Lower lobe of right lung (tissue), 2 donors: ENCODE measurements at regions not wholly inside any gene's neighbourhood (a gene's known extent, or its start where the extent isn't known, plus 50 kb on each side); places are given as distances from the start of the nearest gene placed in this dataset.

Source experiments
- ATAC-seq, 2 donors: fragments of 200-7000 bp; cut with Tn5 transposase; one replicate each; pipeline ENCODE4 v1.9.1; 2020 to 2022; ENCODE audit warnings: mild to moderate bottlenecking in 2 of 2, moderate library complexity in 2 of 2
- DNase-seq: peaks from one replicate; pipeline ENCODE4 v3.0.0-alpha.2; 2020
- H3K27ac ChIP-seq: fragments of 200-600 bp; one replicate; pipeline ENCODE4 v1.8.0; 2022
- H3K27me3 ChIP-seq: fragments of 200-600 bp; one replicate; pipeline ENCODE4 v1.8.0; 2022; ENCODE audit warnings: low read depth
- H3K36me3 ChIP-seq: fragments of 200-600 bp; one replicate; pipeline ENCODE4 v1.8.0; 2022; ENCODE audit warnings: mild to moderate bottlenecking
- H3K4me1 ChIP-seq: fragments of 200-600 bp; one replicate; pipeline ENCODE4 v1.8.0; 2022
- H3K4me3 ChIP-seq: fragments of 200-600 bp; one replicate; pipeline ENCODE4 v1.8.0; 2022; ENCODE audit warnings: mild to moderate bottlenecking
- H3K9me3 ChIP-seq: fragments of 200-600 bp; one replicate; pipeline ENCODE4 v1.8.0; 2022
- CTCF ChIP-seq: fragments of 200-600 bp; IDR thresholded peaks from one replicate; pipeline ENCODE4 v1.8.0; 2022; ENCODE audit warnings: antibody characterized with exemption, mild to moderate bottlenecking
- intact Hi-C: fragments of 100-400 bp; cut with DNase I; formaldehyde crosslinking; loops from one replicate; pipeline ENCODE4 v1.11.0; 2022
- donor health status: DM: no; HTN: yes; CAD: no; lungs with severe emphysema.

GRCh38 chr4:181784881-181785280 lies 458.3 kb upstream of the TENM3 start:
- no peak overlapping the region for H3K27ac ChIP-seq
- no peaks in the 10 kb centered on the region for H3K4me1 ChIP-seq
- intact Hi-C loops, result no loop called here

GRCh38 chr4:181792641-181793040 lies 450.6 kb upstream of the TENM3 start:
- Histone ChIP-seq H3K36me3 (no peaks in the 10 kb centered on the region), H3K4me1 (no peaks in the 10 kb centered on the region), H3K9me3 (peaks cover 10% of the 10 kb centered on the region), H3K27ac (no peak overlapping the region), H3K27me3 (no peaks in the 10 kb centered on the region), H3K4me3 (no peak overlapping the region)
- DNase-seq (no peak), ATAC-seq (no peak)
- no peak for TF ChIP-seq CTCF
- intact Hi-C loops, result no loop called here

More at GRCh38 chr4:181784881-181785280, 458.3 kb upstream of the TENM3 start:
- H3K27me3 ChIP-seq, result no peaks in the 10 kb centered on the region
- no peaks in the 10 kb centered on the region for H3K36me3 ChIP-seq
- no peaks in the 10 kb centered on the region for H3K9me3 ChIP-seq
- H3K4me3 ChIP-seq, result no peak overlapping the region
- ATAC-seq (no peak), DNase-seq (no peak)
- no peak for TF ChIP-seq CTCF

- ATAC-seq, result no peak
- Histone ChIP-seq H3K36me3 (no peaks in the 10 kb centered on the region), H3K4me1 (no peaks in the 10 kb centered on the region), H3K9me3 (peaks cover 10% of the 10 kb centered on the region), H3K27ac (no peak overlapping the region), H3K4me3 (no peak overlapping the region), H3K27me3 (no peaks in the 10 kb centered on the region)
- no peak for DNase-seq
- intact Hi-C loops, result no loop called here
- TF ChIP-seq CTCF, result no peak
These were observed 450.1 kb upstream of the TENM3 start for GRCh38 chr4:181793096-181793495.

GRCh38 chr4:181796502-181796901 lies 446.7 kb upstream of the TENM3 start:
- DNase-seq, result no peak

GRCh38 chr4:181798536-181798935 lies 444.7 kb upstream of the TENM3 start:
- no peak for ATAC-seq
- DNase-seq, result no peak
- Histone ChIP-seq H3K9me3 (peaks cover 10% of the 10 kb centered on the region), H3K27ac (no peak overlapping the region), H3K4me1 (no peaks in the 10 kb centered on the region), H3K27me3 (no peaks in the 10 kb centered on the region), H3K4me3 (no peak overlapping the region), H3K36me3 (no peaks in the 10 kb centered on the region)
- no peak for TF ChIP-seq CTCF
- intact Hi-C loops, result no loop called here

More at GRCh38 chr4:181796502-181796901, 446.7 kb upstream of the TENM3 start:
- Histone ChIP-seq H3K27ac (no peak overlapping the region), H3K36me3 (no peaks in the 10 kb centered on the region), H3K27me3 (no peaks in the 10 kb centered on the region), H3K4me1 (no peaks in the 10 kb centered on the region), H3K9me3 (peaks cover 10% of the 10 kb centered on the region), H3K4me3 (no peak overlapping the region)
- TF ChIP-seq CTCF, result no peak
- no peak for ATAC-seq
- intact Hi-C loops, result no loop called here

- no peak for TF ChIP-seq CTCF
- ATAC-seq (no peak), DNase-seq (no peak)
- Histone ChIP-seq H3K4me3 (no peak overlapping the region), H3K4me1 (no peaks in the 10 kb centered on the region), H3K36me3 (no peaks in the 10 kb centered on the region), H3K27ac (no peak overlapping the region), H3K9me3 (peaks cover 10% of the 10 kb centered on the region), H3K27me3 (no peaks in the 10 kb centered on the region)
- intact Hi-C loops, result no loop called here
These were observed 443.6 kb upstream of the TENM3 start for GRCh38 chr4:181799561-181800069.
